ENCODE measurements at regions not wholly inside any gene's neighbourhood (a gene's known extent, or its start where the extent isn't known, plus 50 kb on each side); places are given as distances from the start of the nearest gene placed in this dataset.

- TF ChIP-seq CTCF (IDR thresholded peaks at IDR 0.05; ENCODE audit: low read depth, low read length): no peak
- TF ChIP-seq EZH2phosphoT487 (IDR thresholded peaks at IDR 0.05; ENCODE audit: low read depth): no peak
Observed at GRCh38 chr9:18143073-18143745, 330.7 kb upstream of the ADAMTSL1 start.
